Astrocyte of the cerebellum (primary cell): ENCODE measurements at regions not wholly inside any gene's neighbourhood (a gene's known extent, or its start where the extent isn't known, plus 50 kb on each side); places are given as distances from the start of the nearest gene placed in this dataset.

Source experiments
- DNase-seq: peaks from one replicate; pipeline ENCODE4 v3.0.0-alpha.2; 2011; ENCODE audit warnings: low read depth
- H3K4me3 ChIP-seq: 2 replicates; pipeline ENCODE4 v1.5.1; 2011; ENCODE audit warnings: mild to moderate bottlenecking, low read depth, low read length, moderate library complexity
- in situ Hi-C: cut with HindIII; loops from 2 replicates; pipeline ENCODE4 v1.10.0; 2017; ENCODE audit warnings: low sequenced_read_pairs
- TF ChIP-seq, protein P1 (sequence below): IDR thresholded peaks from 2 replicates; pipeline ENCODE4 v1.5.1; 2012; ENCODE audit warnings: low read length, low read depth, moderate library complexity, mild to moderate bottlenecking; ENCODE audit errors: missing control alignments

DNA sequence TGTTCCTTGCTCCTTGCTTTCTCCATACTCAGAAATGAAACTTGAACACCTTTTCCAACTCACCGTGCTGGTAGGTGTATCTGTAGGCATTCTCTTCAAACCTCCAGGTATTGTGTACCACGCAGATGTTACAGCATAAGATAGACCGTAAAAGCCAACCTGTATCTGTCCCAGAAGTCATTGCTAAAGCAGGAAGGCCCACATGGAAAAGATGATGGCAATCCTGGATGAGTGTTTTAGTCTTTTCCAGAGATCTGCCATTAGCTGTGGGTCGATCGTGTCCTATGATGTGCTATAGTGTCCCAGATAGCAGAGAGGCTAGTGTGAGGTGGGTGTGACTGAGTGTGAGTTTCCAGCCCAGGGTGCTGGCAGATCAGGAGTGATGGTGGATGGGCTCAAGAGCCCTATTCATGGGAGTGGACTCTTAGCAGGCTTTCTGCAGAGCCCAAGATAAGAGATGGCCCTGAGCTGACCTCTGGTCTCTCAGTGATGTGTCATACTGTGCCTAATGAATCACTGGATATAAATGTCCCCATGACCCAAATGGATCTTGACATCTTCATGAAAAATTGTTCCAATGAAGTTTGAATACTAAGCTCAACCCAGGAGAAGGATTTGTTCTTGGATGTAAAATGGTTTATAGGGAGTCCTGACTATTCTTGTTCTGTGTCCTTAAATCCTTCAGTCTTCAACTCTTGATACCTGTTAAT is 69.1 kb upstream of the WDR1 start:
- TF ChIP-seq, protein P1, sequence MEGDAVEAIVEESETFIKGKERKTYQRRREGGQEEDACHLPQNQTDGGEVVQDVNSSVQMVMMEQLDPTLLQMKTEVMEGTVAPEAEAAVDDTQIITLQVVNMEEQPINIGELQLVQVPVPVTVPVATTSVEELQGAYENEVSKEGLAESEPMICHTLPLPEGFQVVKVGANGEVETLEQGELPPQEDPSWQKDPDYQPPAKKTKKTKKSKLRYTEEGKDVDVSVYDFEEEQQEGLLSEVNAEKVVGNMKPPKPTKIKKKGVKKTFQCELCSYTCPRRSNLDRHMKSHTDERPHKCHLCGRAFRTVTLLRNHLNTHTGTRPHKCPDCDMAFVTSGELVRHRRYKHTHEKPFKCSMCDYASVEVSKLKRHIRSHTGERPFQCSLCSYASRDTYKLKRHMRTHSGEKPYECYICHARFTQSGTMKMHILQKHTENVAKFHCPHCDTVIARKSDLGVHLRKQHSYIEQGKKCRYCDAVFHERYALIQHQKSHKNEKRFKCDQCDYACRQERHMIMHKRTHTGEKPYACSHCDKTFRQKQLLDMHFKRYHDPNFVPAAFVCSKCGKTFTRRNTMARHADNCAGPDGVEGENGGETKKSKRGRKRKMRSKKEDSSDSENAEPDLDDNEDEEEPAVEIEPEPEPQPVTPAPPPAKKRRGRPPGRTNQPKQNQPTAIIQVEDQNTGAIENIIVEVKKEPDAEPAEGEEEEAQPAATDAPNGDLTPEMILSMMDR, result no peak
- H3K4me3 ChIP-seq, result no peak overlapping the region
- DNase-seq, result no peak
- in situ Hi-C loops, result no loop called here

DNA sequence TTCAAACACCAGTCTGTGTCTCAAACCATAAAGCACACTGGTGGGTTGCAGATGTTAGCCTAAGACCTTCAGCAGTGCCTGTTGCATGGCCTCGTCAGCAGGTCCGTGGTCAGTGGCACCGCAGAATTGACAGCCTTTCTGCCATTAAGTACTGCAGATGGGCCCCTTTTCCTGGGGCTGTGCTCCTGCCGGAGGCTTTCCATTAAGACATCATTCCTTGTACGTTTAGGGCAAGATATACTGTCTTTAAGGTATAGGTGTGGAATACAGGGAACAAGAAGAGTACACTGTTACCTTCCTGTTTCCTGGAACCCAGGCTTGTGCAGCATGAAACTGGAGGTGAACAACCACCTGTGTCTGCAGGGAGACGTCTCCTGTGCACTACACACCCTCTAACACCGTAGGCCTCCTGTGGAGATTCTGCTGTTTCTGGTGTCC is 67.9 kb upstream of the WDR1 start:
- H3K4me3 ChIP-seq, result no peak overlapping the region
- DNase-seq, result no peak
- TF ChIP-seq, protein P1, result no peak
- in situ Hi-C loops, result no loop called here

DNA sequence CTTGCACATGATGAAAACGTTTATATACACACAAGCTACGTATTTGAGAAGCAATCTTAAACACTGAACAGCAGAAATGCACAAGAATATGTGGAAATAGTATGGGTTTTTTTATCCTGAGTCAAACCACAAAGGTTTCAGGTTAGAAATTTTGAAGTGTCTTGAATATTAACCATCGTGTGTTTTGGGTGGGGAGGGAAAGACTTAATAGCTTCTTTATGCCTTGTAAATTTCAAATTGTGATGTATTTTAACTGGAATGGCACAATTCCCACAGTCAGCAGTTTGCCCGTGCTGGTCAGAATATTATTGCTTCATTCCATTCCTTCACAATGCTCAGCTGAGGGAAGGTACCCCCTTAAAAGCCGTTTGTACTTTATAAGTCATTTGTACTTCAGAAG is 67.4 kb upstream of the WDR1 start:
- in situ Hi-C loops, result no loop called here
- TF ChIP-seq, protein P1, result no peak
- no peak overlapping the region for H3K4me3 ChIP-seq
- DNase-seq, result no peak

DNA sequence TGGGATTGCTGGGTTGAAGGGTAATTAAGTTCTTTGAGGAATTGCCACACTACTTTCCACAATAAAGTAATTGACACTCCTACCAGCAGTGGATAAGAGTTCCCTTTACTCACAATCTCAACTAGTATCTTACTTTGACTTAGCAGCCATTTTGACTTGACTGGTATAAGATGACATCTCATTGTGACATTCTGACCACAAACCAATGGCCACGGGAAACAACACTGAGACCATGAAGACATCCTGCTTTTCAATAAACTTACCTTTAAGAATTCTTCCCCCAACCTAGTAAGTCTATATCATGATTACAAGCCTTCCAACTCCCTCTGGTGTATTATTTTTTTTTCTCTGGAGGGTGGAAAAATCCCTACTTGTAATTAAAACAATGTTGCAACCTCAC is 66.9 kb upstream of the WDR1 start:
- no peak for DNase-seq
- no peak overlapping the region for H3K4me3 ChIP-seq
- in situ Hi-C loops, result no loop called here
- TF ChIP-seq, protein P1, result no peak

DNA sequence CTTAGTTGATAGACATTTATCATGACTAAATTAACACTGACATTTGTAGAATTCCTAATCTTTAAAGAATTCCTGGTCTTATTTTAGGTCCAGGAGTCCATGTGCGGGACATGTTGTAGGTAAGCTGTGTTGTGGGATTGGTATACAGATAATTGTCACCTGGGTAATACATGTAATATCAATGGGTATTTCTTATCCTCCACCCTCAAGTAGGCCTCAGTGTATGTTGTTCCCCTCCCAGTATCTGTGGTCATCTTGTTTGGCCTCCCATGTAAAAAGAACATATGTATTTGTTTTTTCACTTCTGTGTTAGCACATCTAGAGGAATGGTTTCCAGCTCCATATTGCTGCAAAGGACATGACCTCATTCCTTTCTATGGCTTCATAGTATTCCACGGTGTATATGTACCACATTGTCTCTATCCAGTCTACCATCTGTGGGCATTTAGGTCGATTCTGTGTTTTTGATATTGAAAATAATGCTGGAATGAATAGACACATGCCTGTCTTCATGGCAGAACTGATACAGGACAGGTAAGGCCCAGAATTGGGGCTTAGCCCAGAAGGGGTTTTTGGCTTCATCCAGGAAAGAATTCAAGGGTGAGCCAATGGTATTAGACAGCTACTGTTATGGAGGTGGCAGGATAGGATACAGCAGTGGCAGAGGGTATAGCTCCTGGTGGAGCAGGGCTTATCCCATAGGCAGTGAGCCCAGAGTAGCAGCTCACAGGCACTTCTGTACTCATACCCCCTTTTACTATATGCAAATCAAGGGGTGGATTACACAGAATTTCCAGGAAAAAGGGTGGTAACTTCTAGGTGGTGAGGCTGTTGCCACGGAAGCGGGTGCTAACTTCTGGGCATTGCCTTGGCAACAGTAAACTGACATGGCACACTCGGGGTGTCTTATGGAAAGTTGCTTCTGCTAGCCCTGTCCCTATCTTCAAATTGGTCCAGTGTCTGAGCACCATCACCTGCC is 66.1 kb upstream of the WDR1 start:
- in situ Hi-C loops, result no loop called here
- TF ChIP-seq, protein P1, result no peak
- no peak overlapping the region for H3K4me3 ChIP-seq
- DNase-seq, result no peak

DNA sequence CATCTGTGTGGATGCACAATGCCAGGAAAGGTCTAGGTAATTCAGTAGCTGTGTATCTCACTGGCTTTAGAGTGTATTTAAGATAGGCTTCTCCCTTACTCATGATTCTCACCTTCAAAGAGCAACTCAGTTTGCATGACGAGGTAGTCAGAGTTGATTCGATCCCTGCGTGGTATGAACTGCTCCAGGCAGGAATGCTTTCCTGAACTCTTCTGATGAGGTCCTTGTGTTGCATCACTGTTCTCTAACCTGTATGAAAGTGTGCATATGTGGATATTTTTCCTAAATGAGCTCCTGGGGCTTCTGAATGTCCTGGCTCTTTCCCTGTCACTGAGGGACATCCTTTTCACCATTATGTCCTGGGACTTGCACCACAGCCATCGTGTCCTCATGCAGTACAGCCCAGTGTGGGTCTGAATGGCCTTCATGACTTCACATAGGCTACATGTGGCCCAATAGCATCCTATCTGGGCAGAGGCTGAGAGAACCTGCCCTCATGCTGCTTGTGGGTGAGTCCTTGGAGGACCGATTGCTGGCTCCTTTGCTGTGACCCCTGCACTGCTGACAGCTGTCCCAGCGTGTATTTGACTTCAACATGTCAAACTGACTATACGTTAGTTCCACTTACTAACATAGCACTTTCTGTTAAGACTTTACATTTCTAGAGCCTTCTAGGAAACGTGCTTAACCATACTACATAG is 65.3 kb upstream of the WDR1 start:
- no peak overlapping the region for H3K4me3 ChIP-seq
- TF ChIP-seq, protein P1, result no peak
- in situ Hi-C loops, result no loop called here
- no peak for DNase-seq
